ENCODE measurements at regions not wholly inside any gene's neighbourhood (a gene's known extent, or its start where the extent isn't known, plus 50 kb on each side); places are given as distances from the start of the nearest gene placed in this dataset.

GRCh38 chr7:125412890-125413665, 483.5 kb upstream of the POT1 start:
- DNase-seq (ENCODE audit: low read depth in 4 of 4, low spot score in 3 of 4), result no peak

GRCh38 chr7:125409921-125410320, 480.3 kb upstream of the POT1 start:
- DNase-seq (ENCODE audit: low read depth in 4 of 4, low spot score in 3 of 4), result no peak

- DNase-seq (ENCODE audit: low read depth in 4 of 4, low spot score in 3 of 4), result no peak
Observed at GRCh38 chr7:125406111-125406510, 476.5 kb upstream of the POT1 start.

- no peak for DNase-seq (ENCODE audit: low read depth in 4 of 4, low spot score in 3 of 4)
Observed at GRCh38 chr7:125399408-125399807, 469.8 kb upstream of the POT1 start.

GRCh38 chr7:125396466-125397151, 467.0 kb upstream of the POT1 start:
- no peak for DNase-seq (ENCODE audit: low read depth in 4 of 4, low spot score in 3 of 4)

GRCh38 chr7:125391921-125392320, 462.3 kb upstream of the POT1 start:
- no peak for DNase-seq (ENCODE audit: low read depth in 4 of 4, low spot score in 3 of 4)

GRCh38 chr7:125390981-125391380, 461.4 kb upstream of the POT1 start:
- no peak for DNase-seq (ENCODE audit: low read depth in 4 of 4, low spot score in 3 of 4)

GRCh38 chr7:125386211-125386610, 456.6 kb upstream of the POT1 start:
- no peak for DNase-seq (ENCODE audit: low read depth in 4 of 4, low spot score in 3 of 4)

GRCh38 chr7:125383324-125383723, 453.7 kb upstream of the POT1 start:
- no peak for DNase-seq (ENCODE audit: low read depth in 4 of 4, low spot score in 3 of 4)

- DNase-seq (ENCODE audit: low read depth in 4 of 4, low spot score in 3 of 4), result no peak
Observed at GRCh38 chr7:125382401-125382800, 452.8 kb upstream of the POT1 start.

- DNase-seq (ENCODE audit: low read depth in 4 of 4, low spot score in 3 of 4), result no peak
Observed at GRCh38 chr7:125375942-125376341, 446.3 kb upstream of the POT1 start.

GRCh38 chr7:125370502-125370901, 440.9 kb upstream of the POT1 start:
- DNase-seq (ENCODE audit: low read depth in 4 of 4, low spot score in 3 of 4), result no peak

- no peak for DNase-seq (ENCODE audit: low read depth in 4 of 4, low spot score in 3 of 4)
Observed at GRCh38 chr7:125363873-125364272, 434.2 kb upstream of the POT1 start.

- no peak for DNase-seq (ENCODE audit: low read depth in 4 of 4, low spot score in 3 of 4)
Observed at GRCh38 chr7:125358551-125359167, 429.0 kb upstream of the POT1 start.

- DNase-seq (ENCODE audit: low read depth in 4 of 4, low spot score in 3 of 4), result no peak
Observed at GRCh38 chr7:125357676-125358455, 428.2 kb upstream of the POT1 start.

- no peak for DNase-seq (ENCODE audit: low read depth in 4 of 4, low spot score in 3 of 4)
Observed at GRCh38 chr7:125355899-125356298, 426.3 kb upstream of the POT1 start.

GRCh38 chr7:125347269-125347668, 417.6 kb upstream of the POT1 start:
- DNase-seq (ENCODE audit: low read depth in 4 of 4, low spot score in 3 of 4), result no peak

- no peak for DNase-seq (ENCODE audit: low read depth in 4 of 4, low spot score in 3 of 4)
Observed at GRCh38 chr7:125338110-125338509, 408.5 kb upstream of the POT1 start.

- no peak for DNase-seq (ENCODE audit: low read depth in 4 of 4, low spot score in 3 of 4)
Observed at GRCh38 chr7:125336326-125336725, 406.7 kb upstream of the POT1 start.

GRCh38 chr7:125326666-125327255, 397.1 kb upstream of the POT1 start:
- DNase-seq (ENCODE audit: low read depth in 4 of 4, low spot score in 3 of 4), result no peak

GRCh38 chr7:125316466-125316865, 386.8 kb upstream of the POT1 start:
- DNase-seq (ENCODE audit: low read depth in 4 of 4, low spot score in 3 of 4), result peak; percentile 12 to 35 (median 28)

Measured in left renal pelvis (tissue), 4 donors.